Kidney epithelial cell (primary cell): ENCODE measurements at regions not wholly inside any gene's neighbourhood (a gene's known extent, or its start where the extent isn't known, plus 50 kb on each side); places are given as distances from the start of the nearest gene placed in this dataset.
"Not testable (repeated sequence)": the region's sequence is repeated elsewhere in the genome, so short reads cannot be mapped to it uniquely, and the experiment has no call there.

ENCODE experiments used
- DNase-seq: peaks from one replicate; pipeline ENCODE4 v3.0.0-alpha.2; 2010; ENCODE audit warnings: low read depth
- H3K27me3 ChIP-seq: 2 replicates; pipeline ENCODE4 v1.6.0; 2011; ENCODE audit warnings: low read length; ENCODE audit not compliant: control insufficient read depth, insufficient read depth
- H3K36me3 ChIP-seq: 2 replicates; pipeline ENCODE4 v1.5.1; 2011; ENCODE audit warnings: low read length; ENCODE audit not compliant: control insufficient read depth, insufficient read depth
- H3K4me3 ChIP-seq: 2 replicates; pipeline ENCODE4 v1.5.1; 2011; ENCODE audit warnings: low read depth, mild to moderate bottlenecking, control low read depth, low read length
- TF ChIP-seq, protein P1 (sequence below): IDR thresholded peaks from 2 replicates; pipeline ENCODE4 v1.5.1; 2011; ENCODE audit warnings: mild to moderate bottlenecking, moderate library complexity, low read length, control low read depth, inconsistent platforms; ENCODE audit not compliant: insufficient read depth, poor library complexity, severe bottlenecking

DNA sequence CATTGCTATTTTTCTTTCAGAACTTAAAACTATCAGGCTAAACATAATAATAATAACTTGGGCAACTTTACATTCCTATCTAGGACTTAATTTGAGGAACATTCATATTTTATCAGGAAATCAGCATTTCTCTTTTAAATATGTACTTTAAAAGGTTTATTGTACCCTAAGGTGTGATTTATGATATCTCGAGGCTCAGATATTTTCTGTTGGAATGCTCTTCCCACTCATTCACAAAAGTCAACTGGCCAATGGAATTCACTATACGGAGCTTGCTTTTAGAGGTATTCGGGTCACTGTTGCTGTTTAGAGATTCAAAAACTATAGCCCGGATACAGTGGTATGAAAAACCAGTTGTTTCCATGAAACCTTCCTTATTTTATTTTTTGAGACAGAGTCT is 328.3 kb downstream of the GBA3 start:
- no peaks in the 10 kb centered on the region for H3K36me3 ChIP-seq
- no peak overlapping the region for H3K4me3 ChIP-seq
- DNase-seq: no peak
- TF ChIP-seq, protein P1, sequence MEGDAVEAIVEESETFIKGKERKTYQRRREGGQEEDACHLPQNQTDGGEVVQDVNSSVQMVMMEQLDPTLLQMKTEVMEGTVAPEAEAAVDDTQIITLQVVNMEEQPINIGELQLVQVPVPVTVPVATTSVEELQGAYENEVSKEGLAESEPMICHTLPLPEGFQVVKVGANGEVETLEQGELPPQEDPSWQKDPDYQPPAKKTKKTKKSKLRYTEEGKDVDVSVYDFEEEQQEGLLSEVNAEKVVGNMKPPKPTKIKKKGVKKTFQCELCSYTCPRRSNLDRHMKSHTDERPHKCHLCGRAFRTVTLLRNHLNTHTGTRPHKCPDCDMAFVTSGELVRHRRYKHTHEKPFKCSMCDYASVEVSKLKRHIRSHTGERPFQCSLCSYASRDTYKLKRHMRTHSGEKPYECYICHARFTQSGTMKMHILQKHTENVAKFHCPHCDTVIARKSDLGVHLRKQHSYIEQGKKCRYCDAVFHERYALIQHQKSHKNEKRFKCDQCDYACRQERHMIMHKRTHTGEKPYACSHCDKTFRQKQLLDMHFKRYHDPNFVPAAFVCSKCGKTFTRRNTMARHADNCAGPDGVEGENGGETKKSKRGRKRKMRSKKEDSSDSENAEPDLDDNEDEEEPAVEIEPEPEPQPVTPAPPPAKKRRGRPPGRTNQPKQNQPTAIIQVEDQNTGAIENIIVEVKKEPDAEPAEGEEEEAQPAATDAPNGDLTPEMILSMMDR: no peak
- no peaks in the 10 kb centered on the region for H3K27me3 ChIP-seq

DNA sequence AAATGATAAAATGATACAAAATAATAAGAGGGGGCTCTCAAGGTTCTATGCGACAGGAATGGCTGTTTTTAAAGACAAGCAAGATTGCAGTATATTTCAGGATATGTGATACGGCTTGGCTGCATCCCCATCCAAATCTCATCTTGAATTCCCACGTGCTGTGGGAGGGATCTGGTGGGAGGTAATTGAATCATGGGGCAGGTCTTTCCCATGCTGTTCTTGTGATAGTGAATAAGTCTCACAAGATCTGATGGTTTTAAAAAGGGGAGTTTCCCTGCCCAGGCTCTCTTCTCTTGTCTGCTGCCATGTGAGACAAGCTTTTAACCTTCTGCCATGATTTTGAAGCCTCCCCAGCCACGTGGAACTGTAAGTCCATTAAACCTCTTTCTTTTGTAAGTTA is 327.7 kb downstream of the GBA3 start:
- not testable (repeated sequence) for H3K27me3 ChIP-seq, H3K36me3 ChIP-seq, H3K4me3 ChIP-seq, DNase-seq

DNA sequence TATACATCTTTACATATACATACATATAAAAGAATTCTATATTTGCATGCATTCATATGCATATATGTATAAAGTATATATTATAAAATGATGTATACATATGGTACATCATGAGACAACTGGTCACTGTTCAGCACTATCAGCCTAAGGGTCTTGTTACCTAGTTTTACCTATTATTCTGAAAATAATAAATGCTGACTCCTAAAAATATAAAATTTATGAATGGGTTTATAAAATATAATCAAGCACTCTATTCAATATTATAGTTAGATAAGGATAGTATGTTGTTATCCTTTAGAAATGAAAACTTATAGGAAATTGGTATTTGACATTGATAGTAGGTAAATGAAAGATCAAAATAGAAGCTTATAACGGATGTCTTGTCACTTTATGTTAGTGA is 324.2 kb downstream of the GBA3 start:
- Histone ChIP-seq H3K27me3 (no peaks in the 10 kb centered on the region), H3K36me3 (no peaks in the 10 kb centered on the region), H3K4me3 (no peak overlapping the region)
- TF ChIP-seq, protein P1: no peak
- DNase-seq: no peak

DNA sequence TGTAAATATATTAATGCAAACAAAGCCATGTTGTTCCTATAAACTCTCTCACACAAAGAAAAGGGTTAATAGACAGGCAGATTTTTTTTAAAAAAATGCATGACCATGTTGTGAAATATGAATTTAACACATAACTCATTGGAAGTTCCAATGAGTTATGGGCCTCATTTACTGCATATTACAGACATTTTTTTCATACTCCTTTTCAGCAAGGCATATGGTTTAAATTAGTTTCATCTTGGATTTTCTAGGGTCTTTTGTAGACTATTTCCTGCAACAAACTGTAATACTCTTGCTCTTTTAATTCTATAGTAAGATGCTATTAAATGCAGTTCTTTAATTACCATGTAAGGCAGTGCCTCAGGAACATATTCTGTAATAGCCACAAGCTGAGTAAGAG is 323.1 kb downstream of the GBA3 start:
- no peaks in the 10 kb centered on the region for H3K27me3 ChIP-seq
- no peaks in the 10 kb centered on the region for H3K36me3 ChIP-seq
- no peak for DNase-seq
- TF ChIP-seq, protein P1: no peak
- no peak overlapping the region for H3K4me3 ChIP-seq

DNA sequence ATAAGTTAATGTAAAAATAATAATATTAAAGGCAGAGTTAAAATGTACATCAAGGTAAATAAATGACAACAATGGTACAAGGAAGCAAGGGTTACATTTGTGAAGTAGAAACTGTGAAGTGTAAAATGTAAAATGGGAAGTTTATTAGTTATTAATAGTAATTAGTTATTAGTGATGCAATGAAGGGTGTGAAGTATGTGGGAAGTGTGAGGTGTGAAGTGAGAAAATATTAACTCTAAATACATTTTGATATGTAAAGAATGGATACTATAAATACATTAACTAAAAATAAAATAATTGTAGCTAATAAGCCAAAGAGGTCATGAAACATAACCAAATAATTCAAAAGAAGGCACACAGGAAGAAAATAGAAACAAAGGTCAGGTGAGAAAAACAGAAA is 316.4 kb downstream of the GBA3 start:
- no peak for DNase-seq
- TF ChIP-seq, protein P1: no peak
- no peak overlapping the region for H3K4me3 ChIP-seq
- H3K27me3 ChIP-seq: no peaks in the 10 kb centered on the region
- H3K36me3 ChIP-seq: no peaks in the 10 kb centered on the region

- TF ChIP-seq, protein P1: no peak
- DNase-seq: no peak
Observed at GRCh38 chr4:23006756-23007155, 314.0 kb downstream of the GBA3 start.

More at GRCh38 chr4:23006756-23007155, 314.0 kb downstream of the GBA3 start:
- H3K4me3 ChIP-seq: no peak overlapping the region
- no peaks in the 10 kb centered on the region for H3K27me3 ChIP-seq
- H3K36me3 ChIP-seq: no peaks in the 10 kb centered on the region
